ENCODE measurements at regions not wholly inside any gene's neighbourhood (a gene's known extent, or its start where the extent isn't known, plus 50 kb on each side); places are given as distances from the start of the nearest gene placed in this dataset.
"Not testable (repeated sequence)": the region's sequence is repeated elsewhere in the genome, so short reads cannot be mapped to it uniquely, and the experiment has no call there.

DNA sequence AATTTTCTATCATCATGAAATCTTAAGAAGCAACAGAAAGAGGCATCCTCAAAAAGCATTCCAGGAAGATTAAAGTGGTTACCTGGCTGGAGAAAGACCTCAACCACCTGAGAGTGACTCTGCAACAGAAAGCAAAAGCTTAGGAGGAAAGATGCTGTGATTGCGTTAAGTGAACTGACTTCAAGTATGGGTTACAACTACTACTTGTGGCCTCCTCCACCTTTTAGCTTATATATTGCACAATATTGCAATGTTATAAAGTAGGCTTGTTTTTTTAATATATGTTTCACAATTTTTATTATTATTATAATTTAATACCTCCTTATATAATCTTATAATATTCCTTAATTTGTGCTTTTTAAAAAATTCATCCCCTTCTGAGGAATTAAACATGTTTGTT lies 1407.5 kb downstream of the KCNT2 start:
- no peak for DNase-seq (ENCODE audit: low read depth)

- no peak for DNase-seq (ENCODE audit: low read depth)
Measured at GRCh38 chr1:195197116-195197515, 1411.1 kb downstream of the KCNT2 start.

- DNase-seq (ENCODE audit: low read depth): no peak
Measured at GRCh38 chr1:195195423-195196057, 1412.7 kb downstream of the KCNT2 start.

GRCh38 chr1:195193134-195193533 lies 1415.1 kb downstream of the KCNT2 start:
- no peak for DNase-seq (ENCODE audit: low read depth)

DNA sequence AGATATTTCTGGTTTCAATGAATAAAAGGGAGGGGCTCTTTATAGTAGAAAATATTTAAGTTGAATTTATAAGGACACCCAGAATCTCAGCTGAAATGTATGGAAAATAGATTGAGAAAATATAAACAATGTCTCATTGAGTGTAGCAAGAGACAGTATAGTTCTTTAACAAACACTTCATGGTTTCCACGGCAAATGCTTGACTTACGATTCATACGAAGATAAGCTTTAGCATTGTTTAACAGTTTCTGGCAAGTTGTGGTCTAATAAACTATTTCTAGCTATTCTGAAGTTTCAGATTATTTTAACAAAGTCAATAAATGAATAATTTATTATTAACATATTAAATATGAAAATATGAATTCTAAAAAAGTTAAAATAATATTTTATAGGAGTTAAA lies 1419.4 kb downstream of the KCNT2 start:
- DNase-seq (ENCODE audit: low read depth): no peak

- no peak for DNase-seq (ENCODE audit: low read depth)
Measured at GRCh38 chr1:195186544-195186943, 1421.7 kb downstream of the KCNT2 start.

GRCh38 chr1:195185736-195186135 lies 1422.5 kb downstream of the KCNT2 start:
- DNase-seq (ENCODE audit: low read depth): no peak

- no peak for DNase-seq (ENCODE audit: low read depth)
Measured at GRCh38 chr1:195185321-195185720, 1422.9 kb downstream of the KCNT2 start.

- no peak for DNase-seq (ENCODE audit: low read depth)
Measured at GRCh38 chr1:195173753-195174152, 1434.5 kb downstream of the KCNT2 start.

GRCh38 chr1:195159795-195160194 lies 1448.4 kb downstream of the KCNT2 start:
- DNase-seq (ENCODE audit: low read depth): not testable (repeated sequence)

- no peak for DNase-seq (ENCODE audit: low read depth)
Measured at GRCh38 chr1:195158091-195158490, 1450.1 kb downstream of the KCNT2 start.

- no peak for DNase-seq (ENCODE audit: low read depth)
Measured at GRCh38 chr1:195153107-195153506, 1455.1 kb downstream of the KCNT2 start.

DNA sequence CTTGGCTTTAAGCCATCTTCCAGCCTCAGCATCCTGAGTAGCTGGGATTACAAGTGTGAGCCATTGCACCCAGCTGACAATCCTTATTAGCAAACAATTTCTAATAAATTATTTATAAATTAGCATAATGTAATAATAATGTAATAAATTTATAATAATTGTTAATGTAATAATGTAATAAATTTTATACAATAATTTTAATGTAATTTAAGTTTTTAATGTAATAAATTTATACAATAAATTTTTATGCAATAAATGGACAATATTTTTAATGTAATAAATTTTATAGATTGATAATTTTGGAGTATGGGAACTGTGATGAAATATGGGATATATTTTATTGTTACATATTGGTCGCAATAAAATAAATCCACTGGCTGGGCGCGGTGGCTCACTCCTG lies 1457.5 kb downstream of the KCNT2 start:
- no peak for DNase-seq (ENCODE audit: low read depth)

- no peak for DNase-seq (ENCODE audit: low read depth)
Measured at GRCh38 chr1:195141294-195141693, 1466.9 kb downstream of the KCNT2 start.

GRCh38 chr1:195130598-195130997 lies 1477.6 kb downstream of the KCNT2 start:
- DNase-seq (ENCODE audit: low read depth): no peak

DNA sequence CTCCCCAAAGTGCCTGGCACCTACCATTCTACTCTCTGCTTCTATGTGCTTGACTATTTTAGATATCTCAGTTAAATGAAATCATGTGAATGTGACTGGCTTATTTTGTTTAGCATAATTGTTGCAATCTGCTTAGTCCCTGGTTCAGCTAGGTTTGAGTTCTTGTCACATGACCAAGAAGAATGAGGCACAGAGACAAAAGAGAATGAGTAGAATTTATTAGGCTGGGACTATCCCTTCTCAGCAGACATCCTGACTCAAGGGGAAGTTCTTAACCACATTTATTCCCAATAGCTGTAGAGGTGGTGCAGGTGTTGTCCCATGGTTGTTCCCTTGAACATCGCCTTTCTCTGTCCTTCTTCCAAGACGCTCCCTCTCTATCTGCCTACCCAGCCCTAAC lies 1485.7 kb downstream of the KCNT2 start:
- DNase-seq (ENCODE audit: low read depth): no peak

- DNase-seq (ENCODE audit: low read depth): no peak
Measured at GRCh38 chr1:195113471-195113870, 1494.8 kb downstream of the KCNT2 start.

DNA sequence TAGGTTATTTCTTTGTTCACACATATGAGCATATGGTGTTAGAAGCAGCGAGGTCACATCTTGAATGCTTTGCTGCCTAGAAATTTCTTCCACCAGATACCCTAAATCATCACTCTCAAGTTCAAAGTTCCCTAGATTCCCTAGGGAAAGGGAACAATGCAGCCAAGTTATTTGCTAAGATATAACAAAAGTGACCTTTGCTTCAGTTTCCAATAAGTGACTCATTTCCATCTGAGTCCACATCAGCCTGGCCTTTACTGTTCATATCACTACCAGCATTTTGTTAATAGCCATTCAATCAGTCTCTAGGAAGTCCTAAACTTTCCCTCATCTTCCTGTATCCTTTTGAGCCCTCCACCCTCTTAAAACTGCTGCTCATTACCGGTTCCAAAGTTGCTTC lies 1502.5 kb downstream of the KCNT2 start:
- no peak for DNase-seq (ENCODE audit: low read depth)

DNA sequence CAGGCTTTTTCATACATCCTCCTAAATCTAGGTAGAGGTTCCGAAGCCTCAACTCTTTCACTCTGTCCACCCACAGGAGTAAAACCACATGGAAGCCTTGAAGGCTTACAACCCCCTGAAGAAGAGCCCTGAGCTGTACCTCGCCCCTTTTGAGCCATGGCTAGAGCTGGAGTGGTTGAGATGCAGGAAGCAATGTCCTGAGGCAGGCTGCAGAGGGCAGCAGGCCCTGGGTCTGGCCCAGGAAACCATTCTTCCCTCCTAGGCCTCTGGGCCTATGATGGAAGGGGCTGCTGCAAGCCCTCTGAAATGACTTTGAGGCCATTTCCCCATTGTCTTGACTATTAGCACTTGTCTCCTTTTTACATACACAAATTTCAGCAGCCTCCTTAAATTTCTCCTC lies 1503.0 kb downstream of the KCNT2 start:
- no peak for DNase-seq (ENCODE audit: low read depth)

GRCh38 chr1:195097316-195097715 lies 1510.9 kb downstream of the KCNT2 start:
- DNase-seq (ENCODE audit: low read depth): no peak

GRCh38 chr1:195096051-195096521 lies 1512.2 kb downstream of the KCNT2 start:
- no peak for DNase-seq (ENCODE audit: low read depth)

DNA sequence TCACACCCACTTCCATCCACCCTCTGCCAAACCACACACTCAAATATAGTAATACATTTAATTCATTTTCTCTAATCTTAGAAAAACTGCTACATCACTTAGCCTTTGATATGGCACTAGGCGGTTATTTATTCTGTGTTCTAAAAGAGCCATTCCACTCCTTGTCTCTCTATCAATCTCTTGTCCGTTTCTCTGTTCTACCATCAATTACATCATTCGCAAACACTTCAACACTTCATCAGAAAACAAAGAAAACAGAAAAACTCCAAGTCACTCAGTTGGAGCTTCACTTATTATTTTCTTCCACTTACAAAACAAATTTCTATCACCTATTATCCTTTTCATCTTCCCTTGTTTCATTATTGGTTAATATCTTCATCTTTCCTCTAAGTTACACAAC lies 1523.0 kb downstream of the KCNT2 start:
- DNase-seq (ENCODE audit: low read depth): no peak

DNA sequence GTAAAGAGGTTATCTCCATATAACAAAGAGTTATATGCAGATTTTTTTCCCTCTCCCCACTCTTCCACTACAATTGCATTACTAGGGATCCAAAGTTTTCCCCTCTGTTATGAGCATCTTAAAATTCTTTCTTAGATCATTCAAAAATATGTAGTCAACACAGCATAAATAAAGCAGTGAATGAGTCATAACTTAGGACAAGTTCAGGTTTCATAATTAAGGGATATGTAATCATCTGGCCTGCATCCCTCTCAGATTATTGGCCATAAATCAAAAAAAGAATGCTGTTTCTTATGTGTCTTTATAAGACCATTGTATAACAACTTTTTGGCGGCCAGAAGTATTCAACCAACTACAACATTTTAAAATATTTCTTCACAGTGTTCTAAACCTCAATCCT lies 1526.1 kb downstream of the KCNT2 start:
- no peak for DNase-seq (ENCODE audit: low read depth)

DNA sequence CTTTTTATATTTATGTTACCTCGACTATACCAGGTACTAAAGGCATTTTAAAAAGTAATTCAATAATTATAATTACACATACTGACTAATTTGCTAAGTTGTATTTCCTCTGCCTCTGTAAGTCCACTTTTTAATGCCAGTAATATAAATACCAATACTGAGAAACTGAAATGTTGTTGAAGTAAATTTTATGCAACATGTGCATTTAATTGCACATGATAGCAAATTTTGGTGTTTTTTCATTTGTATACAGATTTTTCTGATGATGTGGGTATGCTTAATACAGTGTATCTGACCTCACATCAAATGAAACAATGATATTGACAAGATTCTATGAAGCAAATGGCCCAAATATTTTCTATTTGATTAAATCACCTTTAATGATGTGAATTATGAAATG lies 1531.6 kb downstream of the KCNT2 start:
- no peak for DNase-seq (ENCODE audit: low read depth)

DNA sequence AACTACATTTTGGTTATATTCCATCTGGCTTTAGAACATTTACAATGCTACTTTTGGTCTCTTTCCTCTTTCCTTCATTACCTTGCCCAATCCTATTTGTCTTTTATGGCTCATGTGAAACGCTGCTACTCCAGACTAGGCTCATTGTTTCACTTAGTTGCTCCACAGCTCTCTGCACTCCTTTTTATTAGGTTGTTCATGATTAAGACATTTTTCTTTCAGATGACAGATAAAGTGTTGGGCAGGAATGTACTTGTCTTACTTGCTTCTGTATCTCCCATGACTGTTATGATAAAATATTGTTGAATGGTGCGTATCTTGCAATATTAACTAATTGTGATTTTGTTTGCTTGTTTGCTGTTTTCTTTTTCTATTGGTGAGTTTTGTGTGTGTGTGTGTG lies 1532.3 kb downstream of the KCNT2 start:
- no peak for DNase-seq (ENCODE audit: low read depth)
